Erythroblast (primary cell): ENCODE measurements at regions not wholly inside any gene's neighbourhood (a gene's known extent, or its start where the extent isn't known, plus 50 kb on each side); places are given as distances from the start of the nearest gene placed in this dataset.

Experiments
- GATA1 ChIP-seq: IDR thresholded peaks from 2 replicates; pipeline ENCODE4 v1.6.1; 2011; ENCODE audit warnings: low read depth, mild to moderate bottlenecking, control low read depth, low read length, moderate library complexity
- POLR2A ChIP-seq: IDR thresholded peaks from 2 replicates; pipeline ENCODE4 v1.6.1; 2011; ENCODE audit warnings: mild to moderate bottlenecking, low read length

GRCh38 chr13:53301449-53301848, 272.8 kb downstream of the OLFM4 start:
- TF ChIP-seq POLR2A, result no peak
- TF ChIP-seq GATA1, result no peak
